Activated B cell treated with CpG ODN at 0.5 μM for 24 hours (primary cell): ENCODE measurements at regions not wholly inside any gene's neighbourhood (a gene's known extent, or its start where the extent isn't known, plus 50 kb on each side); places are given as distances from the start of the nearest gene placed in this dataset.

ENCODE experiments used
- ATAC-seq: fragments of 200-7000 bp; cut with Tn5 transposase; one replicate; pipeline ENCODE4 v1.10.0; 2021; ENCODE audit warnings: low read depth, mild to moderate bottlenecking, moderate library complexity
- CTCF ChIA-PET: fragments of 350-600 bp; sonication (Branson Sonifier 250); formaldehyde crosslinking; loops from one replicate; lab custom pipeline; 2021; ENCODE audit warnings: antibody characterized with exemption; lab: Charles Lee
- POLR2A ChIA-PET: fragments of 350-600 bp; sonication (Branson Sonifier 250); formaldehyde crosslinking; loops from one replicate; lab custom pipeline; 2021; ENCODE audit warnings: antibody characterized with exemption; lab: Charles Lee
- DNase-seq: peaks from one replicate; pipeline ENCODE4 v3.0.0; 2022
- H3K27ac Mint-ChIP-seq: one replicate; pipeline ENCODE4 v1.8.0; 2020; ENCODE audit warnings: mixed read lengths
- H3K27me3 Mint-ChIP-seq: one replicate; pipeline ENCODE4 v1.8.0; 2021; ENCODE audit warnings: mixed read lengths
- H3K36me3 Mint-ChIP-seq: one replicate; pipeline ENCODE4 v1.8.0; 2021; ENCODE audit warnings: low read depth, mixed read lengths
- H3K4me1 Mint-ChIP-seq: one replicate; pipeline ENCODE4 v1.8.0; 2021; ENCODE audit warnings: mixed read lengths
- H3K4me3 Mint-ChIP-seq: one replicate; pipeline ENCODE4 v1.8.0; 2020; ENCODE audit warnings: mild to moderate bottlenecking, mixed read lengths
- H3K9me3 Mint-ChIP-seq: one replicate; pipeline ENCODE4 v1.8.0; 2020; ENCODE audit warnings: mixed read lengths
- intact Hi-C: fragments of 100-400 bp; cut with micrococcal nuclease; formaldehyde crosslinking; loops from one replicate; pipeline ENCODE4 v1.15.1; 2024
- TF ChIP-seq, protein P1 (sequence below): fragments of 200-600 bp; IDR thresholded peaks from one replicate; pipeline ENCODE4 v1.8.0; 2022; ENCODE audit warnings: antibody characterized with exemption, mild to moderate bottlenecking

DNA sequence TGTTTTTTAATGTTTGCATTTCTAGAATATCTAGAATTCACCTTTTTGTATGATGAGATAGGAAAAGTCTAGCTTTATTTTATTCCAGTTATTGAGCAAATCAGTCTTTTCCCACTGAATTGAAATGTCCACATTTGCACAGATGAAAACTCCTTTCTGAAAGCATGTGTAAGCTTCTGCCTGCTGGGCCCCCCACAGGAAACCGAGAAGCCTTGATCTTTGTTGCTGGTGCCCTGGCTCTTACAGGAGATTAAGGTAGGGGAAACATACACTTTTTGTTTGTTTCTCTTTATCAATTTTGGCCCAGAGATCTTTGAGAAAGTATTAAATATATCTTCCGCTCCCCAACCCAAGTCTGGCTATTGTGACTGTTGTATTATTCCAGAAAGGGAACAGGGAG lies 87.2 kb upstream of the GNAZ start:
- ATAC-seq (no peak), DNase-seq (no peak)
- TF ChIP-seq, protein P1, sequence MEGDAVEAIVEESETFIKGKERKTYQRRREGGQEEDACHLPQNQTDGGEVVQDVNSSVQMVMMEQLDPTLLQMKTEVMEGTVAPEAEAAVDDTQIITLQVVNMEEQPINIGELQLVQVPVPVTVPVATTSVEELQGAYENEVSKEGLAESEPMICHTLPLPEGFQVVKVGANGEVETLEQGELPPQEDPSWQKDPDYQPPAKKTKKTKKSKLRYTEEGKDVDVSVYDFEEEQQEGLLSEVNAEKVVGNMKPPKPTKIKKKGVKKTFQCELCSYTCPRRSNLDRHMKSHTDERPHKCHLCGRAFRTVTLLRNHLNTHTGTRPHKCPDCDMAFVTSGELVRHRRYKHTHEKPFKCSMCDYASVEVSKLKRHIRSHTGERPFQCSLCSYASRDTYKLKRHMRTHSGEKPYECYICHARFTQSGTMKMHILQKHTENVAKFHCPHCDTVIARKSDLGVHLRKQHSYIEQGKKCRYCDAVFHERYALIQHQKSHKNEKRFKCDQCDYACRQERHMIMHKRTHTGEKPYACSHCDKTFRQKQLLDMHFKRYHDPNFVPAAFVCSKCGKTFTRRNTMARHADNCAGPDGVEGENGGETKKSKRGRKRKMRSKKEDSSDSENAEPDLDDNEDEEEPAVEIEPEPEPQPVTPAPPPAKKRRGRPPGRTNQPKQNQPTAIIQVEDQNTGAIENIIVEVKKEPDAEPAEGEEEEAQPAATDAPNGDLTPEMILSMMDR = no peak
- intact Hi-C loops = no loop called here
- POLR2A ChIA-PET = no interaction called here
- H3K27ac Mint-ChIP-seq = no peak overlapping the region
- peaks cover 16% of the 10 kb centered on the region for H3K4me1 Mint-ChIP-seq
- no peak overlapping the region for H3K4me3 Mint-ChIP-seq
- CTCF ChIA-PET = no interaction called here
- peaks cover 1% of the 10 kb centered on the region for H3K36me3 Mint-ChIP-seq
- H3K9me3 Mint-ChIP-seq = peaks cover 7% of the 10 kb centered on the region
- H3K27me3 Mint-ChIP-seq = no peaks in the 10 kb centered on the region

- intact Hi-C loops = no loop called here
- no peak overlapping the region for H3K27ac Mint-ChIP-seq
- DNase-seq (no peak), ATAC-seq (no peak)
- ChIA-PET POLR2A (no interaction called here), CTCF (no interaction called here)
- peaks cover 2% of the 10 kb centered on the region for H3K27me3 Mint-ChIP-seq
- peaks cover 6% of the 10 kb centered on the region for H3K9me3 Mint-ChIP-seq
- H3K36me3 Mint-ChIP-seq = peaks cover 1% of the 10 kb centered on the region
- H3K4me1 Mint-ChIP-seq = peaks cover 16% of the 10 kb centered on the region
- TF ChIP-seq, protein P1 = no peak
- H3K4me3 Mint-ChIP-seq = no peak overlapping the region
These were observed 86.5 kb upstream of the GNAZ start for GRCh38 chr22:22983816-22984215.

GRCh38 chr22:22984967-22985366 lies 85.4 kb upstream of the GNAZ start:
- CTCF ChIA-PET = no interaction called here
- DNase-seq = no peak
- Mint-ChIP-seq H3K4me1 (peaks cover 16% of the 10 kb centered on the region), H3K27ac (no peak overlapping the region), H3K9me3 (peaks cover 5% of the 10 kb centered on the region), H3K36me3 (no peaks in the 10 kb centered on the region), H3K4me3 (no peak overlapping the region), H3K27me3 (peaks cover 4% of the 10 kb centered on the region)
- no peak for ATAC-seq
- POLR2A ChIA-PET = no interaction called here
- TF ChIP-seq, protein P1 = no peak
- intact Hi-C loops = no loop called here

- no peaks in the 10 kb centered on the region for H3K36me3 Mint-ChIP-seq
- intact Hi-C loops = no loop called here
- peaks cover 16% of the 10 kb centered on the region for H3K4me1 Mint-ChIP-seq
- ChIA-PET POLR2A (no interaction called here), CTCF (no interaction called here)
- no peaks in the 10 kb centered on the region for H3K9me3 Mint-ChIP-seq
- H3K4me3 Mint-ChIP-seq = no peak overlapping the region
- TF ChIP-seq, protein P1 = no peak
- no peak overlapping the region for H3K27ac Mint-ChIP-seq
- DNase-seq (no peak), ATAC-seq (no peak)
- peaks cover 7% of the 10 kb centered on the region for H3K27me3 Mint-ChIP-seq
These were observed 84.3 kb upstream of the GNAZ start for GRCh38 chr22:22986008-22986407.

- TF ChIP-seq, protein P1 = no peak
- intact Hi-C loops = no loop called here
- ChIA-PET POLR2A (no interaction called here), CTCF (no interaction called here)
- DNase-seq = no peak
- no peak overlapping the region for H3K4me3 Mint-ChIP-seq
- no peaks in the 10 kb centered on the region for H3K9me3 Mint-ChIP-seq
- peaks cover 7% of the 10 kb centered on the region for H3K27me3 Mint-ChIP-seq
- no peak overlapping the region for H3K27ac Mint-ChIP-seq
- ATAC-seq = no peak
- H3K4me1 Mint-ChIP-seq = peaks cover 15% of the 10 kb centered on the region
- no peaks in the 10 kb centered on the region for H3K36me3 Mint-ChIP-seq
These were observed 83.7 kb upstream of the GNAZ start for GRCh38 chr22:22986640-22987039.
